C4-2B (cell line): ENCODE measurements at regions not wholly inside any gene's neighbourhood (a gene's known extent, or its start where the extent isn't known, plus 50 kb on each side); places are given as distances from the start of the nearest gene placed in this dataset.

Experiments
- H3K27ac ChIP-seq: fragments of 450-650 bp; 2 replicates; pipeline ENCODE4 v1.5.1; 2017
- ZFX ChIP-seq: fragments of 450-650 bp; IDR thresholded peaks from 2 replicates; pipeline ENCODE4 v1.6.1; 2017
- TF ChIP-seq, protein P1 (sequence below): fragments of 450-650 bp; conservative IDR thresholded peaks from 2 replicates; pipeline ENCODE4 v1.5.1; 2017; ENCODE audit warnings: mild to moderate bottlenecking

DNA sequence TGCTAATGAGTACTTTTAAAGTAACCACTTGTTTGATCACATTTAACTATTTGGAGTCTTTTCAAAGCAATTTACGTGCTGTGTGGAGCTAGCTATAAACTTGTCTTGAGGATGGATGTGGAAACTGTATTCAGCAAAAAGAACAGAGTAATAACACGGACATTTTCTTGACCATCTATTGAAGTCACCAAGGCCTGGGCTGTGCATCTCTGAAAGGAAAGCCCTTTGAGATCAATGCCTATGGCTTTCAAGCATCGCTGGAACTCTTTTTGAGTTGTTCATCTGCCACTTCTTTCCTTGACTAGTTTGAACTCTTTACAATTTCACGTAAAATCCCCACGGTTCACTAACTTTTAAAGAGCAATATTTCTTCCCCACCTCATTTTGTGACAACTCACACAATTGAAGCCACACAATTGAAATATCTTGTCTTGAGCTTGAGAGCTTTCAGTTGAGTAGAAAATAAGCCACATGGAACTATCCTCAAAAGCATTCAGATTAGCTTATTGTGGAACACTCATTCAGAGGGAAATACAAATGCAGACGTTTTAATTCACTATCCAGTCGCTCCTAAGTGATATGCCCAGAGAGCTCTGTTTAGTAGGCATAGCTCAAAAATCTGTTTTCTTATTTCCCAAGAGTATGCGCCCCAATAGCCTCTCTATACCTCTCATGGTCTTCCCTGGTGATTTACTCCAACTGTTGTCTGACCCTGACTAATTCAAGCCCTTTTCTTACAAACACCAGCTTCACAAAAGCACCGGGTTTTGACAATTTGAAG, 134.9 kb upstream of the SLITRK2 start:
- TF ChIP-seq ZFX: no peak
- TF ChIP-seq, protein P1, sequence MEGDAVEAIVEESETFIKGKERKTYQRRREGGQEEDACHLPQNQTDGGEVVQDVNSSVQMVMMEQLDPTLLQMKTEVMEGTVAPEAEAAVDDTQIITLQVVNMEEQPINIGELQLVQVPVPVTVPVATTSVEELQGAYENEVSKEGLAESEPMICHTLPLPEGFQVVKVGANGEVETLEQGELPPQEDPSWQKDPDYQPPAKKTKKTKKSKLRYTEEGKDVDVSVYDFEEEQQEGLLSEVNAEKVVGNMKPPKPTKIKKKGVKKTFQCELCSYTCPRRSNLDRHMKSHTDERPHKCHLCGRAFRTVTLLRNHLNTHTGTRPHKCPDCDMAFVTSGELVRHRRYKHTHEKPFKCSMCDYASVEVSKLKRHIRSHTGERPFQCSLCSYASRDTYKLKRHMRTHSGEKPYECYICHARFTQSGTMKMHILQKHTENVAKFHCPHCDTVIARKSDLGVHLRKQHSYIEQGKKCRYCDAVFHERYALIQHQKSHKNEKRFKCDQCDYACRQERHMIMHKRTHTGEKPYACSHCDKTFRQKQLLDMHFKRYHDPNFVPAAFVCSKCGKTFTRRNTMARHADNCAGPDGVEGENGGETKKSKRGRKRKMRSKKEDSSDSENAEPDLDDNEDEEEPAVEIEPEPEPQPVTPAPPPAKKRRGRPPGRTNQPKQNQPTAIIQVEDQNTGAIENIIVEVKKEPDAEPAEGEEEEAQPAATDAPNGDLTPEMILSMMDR: no peak
- no peak overlapping the region for H3K27ac ChIP-seq

DNA sequence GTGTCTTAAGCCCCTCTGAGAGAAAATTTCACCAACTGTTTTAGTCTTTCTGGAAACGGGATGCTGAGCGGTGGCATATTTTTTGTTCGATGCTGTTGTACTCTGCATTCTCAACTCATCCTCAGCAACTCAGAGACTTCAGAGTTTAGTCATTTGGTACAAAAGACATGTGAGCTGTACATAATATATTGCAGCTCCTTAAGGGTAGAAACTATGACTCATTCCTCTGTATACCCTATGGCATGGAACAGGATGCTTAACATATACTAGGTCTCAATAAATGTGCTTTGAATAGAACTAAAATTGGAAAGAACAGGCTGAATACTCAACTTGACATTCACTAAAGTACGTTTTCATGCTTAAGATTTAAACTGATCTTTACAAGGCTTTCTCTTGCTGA, 130.5 kb upstream of the SLITRK2 start:
- TF ChIP-seq ZFX: no peak
- TF ChIP-seq, protein P1: no peak

DNA sequence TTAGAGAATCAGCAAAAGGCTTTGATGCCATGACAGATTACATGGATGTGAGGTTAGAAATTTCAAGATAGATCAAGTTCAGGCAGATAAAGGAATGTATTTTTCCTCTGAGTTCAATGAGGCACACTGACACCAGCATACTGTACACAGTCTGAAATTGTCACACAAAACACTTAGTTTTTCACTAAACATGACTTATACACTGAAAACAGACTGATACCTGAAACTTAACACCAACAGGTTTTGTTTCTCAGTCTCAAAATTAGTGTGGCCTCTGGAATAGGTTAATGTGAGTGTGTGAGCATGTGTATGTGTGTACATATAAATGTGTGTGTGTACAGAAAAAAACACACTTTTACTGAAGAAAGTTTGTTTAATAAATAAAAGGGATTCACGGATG, 129.9 kb upstream of the SLITRK2 start:
- no peak for TF ChIP-seq ZFX
- TF ChIP-seq, protein P1: no peak
- H3K27ac ChIP-seq: no peak overlapping the region

More for the DNA sequence above, 130.5 kb upstream of the SLITRK2 start:
- no peak overlapping the region for H3K27ac ChIP-seq

DNA sequence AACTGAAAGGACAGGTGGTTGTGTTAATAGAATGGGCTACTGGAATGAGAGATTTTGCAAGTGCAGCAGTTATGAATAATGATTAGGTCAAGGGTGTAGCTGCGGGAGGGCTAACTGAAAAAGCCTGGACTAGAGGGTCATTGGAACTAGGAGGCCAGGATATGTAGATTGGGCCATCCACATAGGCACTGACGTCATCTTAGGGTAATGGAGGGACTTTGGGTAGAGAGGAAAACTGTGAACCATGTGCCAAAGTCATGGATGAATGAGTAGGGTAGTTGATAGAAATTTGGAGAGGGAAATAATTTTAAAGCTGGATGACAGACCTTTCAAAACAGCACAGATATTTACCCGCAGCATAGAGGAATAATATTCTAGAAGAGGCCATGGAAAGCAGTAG, 123.6 kb upstream of the SLITRK2 start:
- TF ChIP-seq ZFX: no peak
- TF ChIP-seq, protein P1: no peak
- H3K27ac ChIP-seq: no peak overlapping the region

DNA sequence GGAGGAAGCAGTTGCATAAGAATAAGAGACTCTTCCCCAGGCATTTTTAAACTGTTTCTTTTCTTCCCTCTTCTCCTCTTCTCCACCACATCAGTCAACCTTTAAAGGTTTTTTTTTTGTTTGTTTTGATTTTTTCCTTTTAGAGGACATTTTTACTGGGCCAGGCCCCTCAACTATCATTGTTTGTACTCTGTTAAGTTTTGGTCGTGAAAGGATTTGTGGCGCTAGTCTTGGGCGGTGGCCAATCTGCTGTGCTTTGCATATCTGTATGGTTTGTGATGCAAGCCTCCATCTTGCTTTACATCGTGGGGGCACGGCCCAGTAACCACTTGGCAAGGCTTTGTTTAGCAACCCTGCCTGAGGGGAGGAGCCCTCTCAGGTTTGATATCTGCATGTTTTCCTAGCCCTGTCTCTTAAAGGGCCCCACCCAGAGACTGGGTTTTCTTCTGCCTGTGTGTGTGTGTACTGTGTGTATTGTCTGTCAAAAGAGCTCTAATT, 101.9 kb upstream of the SLITRK2 start:
- H3K27ac ChIP-seq: no peak overlapping the region
- TF ChIP-seq, protein P1: no peak
- TF ChIP-seq ZFX: no peak

DNA sequence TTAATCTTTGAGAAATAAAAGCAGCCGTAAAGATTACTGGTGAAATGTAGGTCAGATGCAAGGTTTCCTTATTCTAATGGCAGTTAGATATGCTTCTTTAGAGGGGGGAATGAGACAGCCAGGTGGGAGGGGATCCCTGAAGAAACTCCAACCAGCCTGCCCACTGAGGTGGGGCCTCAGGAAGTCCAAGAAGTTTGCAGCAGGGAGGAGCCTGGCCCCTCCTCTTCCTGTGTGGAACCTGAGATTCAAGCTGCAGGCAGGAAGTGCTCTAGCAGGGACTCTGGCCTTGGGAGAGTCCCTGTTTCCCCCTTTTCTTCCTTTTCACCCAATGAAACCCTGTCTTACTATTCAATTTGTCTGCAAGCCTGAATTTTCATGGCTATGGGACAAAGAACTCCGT, 101.4 kb upstream of the SLITRK2 start:
- TF ChIP-seq, protein P1: no peak
- TF ChIP-seq ZFX: no peak
- H3K27ac ChIP-seq: no peak overlapping the region

DNA sequence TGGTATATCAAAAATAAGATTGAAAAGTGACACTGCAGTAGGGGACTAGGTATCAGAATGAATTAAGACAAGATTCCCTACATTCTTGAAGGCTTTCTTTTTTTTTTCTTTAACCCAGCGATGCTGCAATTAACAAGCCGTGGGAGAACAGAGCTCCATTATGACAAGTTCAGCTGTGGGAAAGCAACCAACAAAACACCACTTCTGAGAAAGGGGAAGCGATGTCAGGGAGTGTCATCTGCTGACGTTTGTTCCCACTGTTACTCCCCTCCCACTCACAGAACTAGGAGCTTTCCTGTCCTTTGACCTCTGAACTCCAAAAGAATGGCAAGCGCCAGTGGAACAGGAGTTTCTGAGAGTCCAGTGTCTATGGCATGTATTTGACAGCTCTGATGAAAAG, 90.2 kb upstream of the SLITRK2 start:
- no peak overlapping the region for H3K27ac ChIP-seq
- TF ChIP-seq, protein P1: no peak
- no peak for TF ChIP-seq ZFX
